PC-9 (cell line): ENCODE measurements at regions not wholly inside any gene's neighbourhood (a gene's known extent, or its start where the extent isn't known, plus 50 kb on each side); places are given as distances from the start of the nearest gene placed in this dataset.

Experiments used
- EZH2 ChIP-seq: fragments of 200-600 bp; sonication (generic); IDR thresholded peaks from 2 replicates; pipeline ENCODE4 v1.8.0; 2017; ENCODE audit warnings: antibody characterized with exemption, low read depth
- TF ChIP-seq, protein P1 (sequence below): fragments of 200-600 bp; sonication (generic); conservative IDR thresholded peaks from 2 replicates; pipeline ENCODE4 v1.6.1; 2017; ENCODE audit warnings: mixed run types, antibody characterized with exemption, mild to moderate bottlenecking, moderate library complexity

DNA sequence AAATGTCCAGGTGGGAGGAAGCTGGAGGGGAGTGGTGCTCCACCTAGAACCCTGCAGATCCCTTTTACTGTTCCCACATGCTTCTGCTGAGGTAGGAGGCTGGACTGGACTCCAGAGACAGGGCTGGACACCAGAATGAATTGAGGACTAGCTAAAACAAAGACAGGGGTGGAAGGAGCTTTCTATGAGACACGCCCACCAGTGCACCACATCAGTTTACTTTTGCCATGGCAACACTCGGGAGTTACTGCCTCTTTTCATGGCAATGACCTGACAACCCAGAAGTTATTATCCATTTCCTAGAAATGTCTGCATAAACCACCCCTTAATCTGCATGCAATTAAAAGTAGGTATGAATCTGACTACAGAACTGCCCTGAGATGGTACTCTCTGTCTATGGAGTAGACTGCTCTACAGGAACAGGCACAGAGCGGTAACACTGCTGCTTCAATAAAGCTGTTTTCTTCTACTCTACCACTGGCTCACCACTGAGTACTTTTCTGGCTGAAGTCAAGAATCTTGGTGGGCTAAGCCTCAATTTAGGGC lies 211.7 kb downstream of the TFAP2C start:
- TF ChIP-seq, protein P1, sequence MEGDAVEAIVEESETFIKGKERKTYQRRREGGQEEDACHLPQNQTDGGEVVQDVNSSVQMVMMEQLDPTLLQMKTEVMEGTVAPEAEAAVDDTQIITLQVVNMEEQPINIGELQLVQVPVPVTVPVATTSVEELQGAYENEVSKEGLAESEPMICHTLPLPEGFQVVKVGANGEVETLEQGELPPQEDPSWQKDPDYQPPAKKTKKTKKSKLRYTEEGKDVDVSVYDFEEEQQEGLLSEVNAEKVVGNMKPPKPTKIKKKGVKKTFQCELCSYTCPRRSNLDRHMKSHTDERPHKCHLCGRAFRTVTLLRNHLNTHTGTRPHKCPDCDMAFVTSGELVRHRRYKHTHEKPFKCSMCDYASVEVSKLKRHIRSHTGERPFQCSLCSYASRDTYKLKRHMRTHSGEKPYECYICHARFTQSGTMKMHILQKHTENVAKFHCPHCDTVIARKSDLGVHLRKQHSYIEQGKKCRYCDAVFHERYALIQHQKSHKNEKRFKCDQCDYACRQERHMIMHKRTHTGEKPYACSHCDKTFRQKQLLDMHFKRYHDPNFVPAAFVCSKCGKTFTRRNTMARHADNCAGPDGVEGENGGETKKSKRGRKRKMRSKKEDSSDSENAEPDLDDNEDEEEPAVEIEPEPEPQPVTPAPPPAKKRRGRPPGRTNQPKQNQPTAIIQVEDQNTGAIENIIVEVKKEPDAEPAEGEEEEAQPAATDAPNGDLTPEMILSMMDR: no peak
- no peak for TF ChIP-seq EZH2
